Ectodermal cell (in vitro differentiated cells): ENCODE measurements at regions not wholly inside any gene's neighbourhood (a gene's known extent, or its start where the extent isn't known, plus 50 kb on each side); places are given as distances from the start of the nearest gene placed in this dataset.

Source experiments
- H3K27ac ChIP-seq: 2 replicates; pipeline ENCODE4 v1.7.0; 2013; ENCODE audit warnings: mild to moderate bottlenecking, low read depth, low read length; ENCODE audit not compliant: insufficient read depth, poor library complexity, severe bottlenecking
- H3K27me3 ChIP-seq: 2 replicates; pipeline ENCODE4 v1.7.0; 2013; ENCODE audit warnings: mild to moderate bottlenecking, low read length; ENCODE audit not compliant: insufficient read depth, control insufficient read depth, poor library complexity, severe bottlenecking
- H3K36me3 ChIP-seq: one replicate; pipeline ENCODE4 v1.7.0; 2013; ENCODE audit warnings: low read length; ENCODE audit not compliant: control insufficient read depth, insufficient read depth
- H3K4me1 ChIP-seq: one replicate; pipeline ENCODE4 v1.7.0; 2013; ENCODE audit warnings: low read length; ENCODE audit not compliant: control insufficient read depth, insufficient read depth
- H3K4me3 ChIP-seq: 2 replicates; pipeline ENCODE4 v1.7.0; 2013; ENCODE audit warnings: low read depth, low read length, control low read depth; ENCODE audit not compliant: insufficient read depth
- H3K9me3 ChIP-seq: 2 replicates; pipeline ENCODE4 v1.7.0; 2013; ENCODE audit warnings: mild to moderate bottlenecking, low read length, moderate library complexity; ENCODE audit not compliant: control insufficient read depth
- WGBS, 2 experiments: methylation state at CpG; one replicate each; pipeline ENCODE4 v1.1.7; 2013; ENCODE audit warnings: missing lambda C conversion rate in 2 of 2; 5-methylcytosine and 5-hydroxymethylcytosine counted together

DNA sequence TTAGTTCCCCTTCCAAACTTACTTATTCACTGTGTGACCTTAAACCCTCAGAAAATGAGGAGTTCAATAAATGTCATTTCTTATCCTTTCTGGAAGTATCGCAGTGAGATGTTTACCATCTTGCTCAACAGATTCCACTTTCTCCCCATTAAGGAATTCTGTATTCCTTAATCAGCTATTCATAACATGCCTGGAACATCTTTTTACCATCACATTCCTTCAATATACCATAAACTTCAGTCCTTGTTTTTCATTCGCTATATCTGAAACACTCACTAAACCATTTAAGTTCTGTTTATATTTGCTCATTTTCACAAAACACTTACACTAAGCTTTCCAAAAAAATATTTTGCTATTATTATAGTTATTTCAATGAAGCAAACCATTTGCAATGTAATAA, 1158.6 kb downstream of the CDH12 start:
- H3K4me3 ChIP-seq, result no peak overlapping the region
- 93 to 99% methylated on average over 2 of the region's 2 CpGs for WGBS, 2 experiments

DNA sequence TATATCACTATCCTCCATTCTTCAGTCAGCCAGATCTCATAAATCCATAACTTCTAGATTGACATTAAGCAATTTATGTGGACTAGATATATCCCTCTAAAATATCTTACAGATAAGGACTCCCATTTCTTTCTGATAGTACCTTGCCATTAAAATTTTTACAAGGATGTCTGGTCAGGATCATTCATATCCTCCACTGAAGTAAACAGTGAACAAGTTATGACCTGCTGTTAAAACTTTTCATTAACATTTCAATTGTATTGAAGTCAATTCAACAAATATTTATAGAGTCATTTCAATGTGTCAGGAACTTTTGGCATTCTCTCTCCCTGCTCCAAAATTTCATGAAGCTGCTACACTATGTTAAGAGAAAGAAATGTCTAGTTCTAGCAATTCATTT, 1159.6 kb downstream of the CDH12 start:
- Histone ChIP-seq H3K9me3 (no peaks in the 10 kb centered on the region), H3K27me3 (no peaks in the 10 kb centered on the region), H3K4me3 (no peak overlapping the region), H3K36me3 (no peaks in the 10 kb centered on the region), H3K4me1 (no peaks in the 10 kb centered on the region), H3K27ac (no peak overlapping the region)

More for the DNA sequence above, 1158.6 kb downstream of the CDH12 start:
- Histone ChIP-seq H3K27me3 (no peaks in the 10 kb centered on the region), H3K36me3 (no peaks in the 10 kb centered on the region), H3K9me3 (no peaks in the 10 kb centered on the region), H3K4me1 (no peaks in the 10 kb centered on the region), H3K27ac (no peak overlapping the region)

DNA sequence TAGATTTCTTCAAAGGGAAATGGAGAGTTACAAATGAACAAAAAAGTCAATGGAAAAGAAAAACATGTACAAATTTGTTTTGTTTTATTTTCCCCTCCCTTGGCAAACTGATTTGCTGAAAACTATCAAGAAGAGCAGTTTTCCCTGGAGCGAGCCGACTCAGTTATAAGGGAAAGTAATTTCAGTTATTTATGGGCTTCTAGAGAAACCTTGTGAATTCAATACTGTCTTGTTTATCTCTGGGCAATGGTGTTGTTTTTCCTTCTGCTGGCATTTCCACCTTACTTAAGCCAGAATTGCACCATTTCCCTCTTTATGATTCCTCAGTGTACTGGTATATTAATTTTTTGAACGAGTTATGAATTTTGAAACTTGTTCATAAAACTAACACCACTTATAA, 1163.6 kb downstream of the CDH12 start:
- no peak overlapping the region for H3K27ac ChIP-seq
- 86 to 89% methylated on average over 2 to 3 of the region's 3 CpGs for WGBS, 2 experiments
- H3K4me1 ChIP-seq, result no peaks in the 10 kb centered on the region

DNA sequence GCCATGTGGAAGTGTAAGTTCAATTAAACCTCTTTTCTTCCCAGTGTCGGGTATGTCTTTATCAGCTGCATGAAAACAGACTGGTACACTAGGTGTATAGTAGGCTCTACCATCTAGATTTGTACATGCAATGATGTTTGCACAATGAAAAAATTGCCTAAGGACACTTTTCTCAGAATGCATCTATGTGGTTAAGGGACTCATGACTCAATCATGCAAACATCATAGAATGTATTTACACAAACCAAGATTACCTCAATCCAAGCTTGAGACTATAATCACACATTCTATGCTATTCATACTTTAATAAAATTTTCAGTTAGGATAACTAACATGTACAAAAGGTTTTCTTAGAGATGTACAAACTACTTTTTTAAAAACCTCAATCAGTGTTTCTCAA, 1164.5 kb downstream of the CDH12 start:
- Histone ChIP-seq H3K27me3 (no peaks in the 10 kb centered on the region), H3K36me3 (no peaks in the 10 kb centered on the region), H3K4me3 (no peak overlapping the region), H3K9me3 (no peaks in the 10 kb centered on the region), H3K4me1 (no peaks in the 10 kb centered on the region), H3K27ac (no peak overlapping the region)
- WGBS, 2 experiments, result 94% methylated on average over 1 of the region's 1 CpG; no CpG with 5 or more reads in 1 of the 2 experiments

More for the DNA sequence above, 1163.6 kb downstream of the CDH12 start:
- Histone ChIP-seq H3K4me3 (no peak overlapping the region), H3K27me3 (no peaks in the 10 kb centered on the region), H3K36me3 (no peaks in the 10 kb centered on the region), H3K9me3 (no peaks in the 10 kb centered on the region)

DNA sequence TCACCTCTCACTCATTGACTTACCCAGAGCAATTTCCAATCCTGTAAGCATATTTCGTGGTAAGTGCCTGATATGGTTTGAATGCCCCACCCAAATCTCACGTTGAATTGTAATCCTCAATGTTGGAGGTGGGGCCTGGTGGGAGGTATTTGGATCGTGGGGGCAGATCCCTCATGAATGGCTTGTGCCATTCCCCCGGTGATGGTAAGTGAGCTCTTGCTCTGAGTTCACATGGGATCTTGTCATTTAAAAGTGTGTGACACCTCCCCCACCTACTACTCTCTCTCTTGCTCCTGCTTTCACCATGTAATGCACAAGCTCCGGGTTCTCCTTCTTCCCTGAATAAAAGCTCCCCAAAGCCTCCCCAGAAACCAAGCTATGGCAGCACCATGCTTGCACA, 1165.5 kb downstream of the CDH12 start:
- H3K4me1 ChIP-seq, result no peaks in the 10 kb centered on the region
- WGBS, 2 experiments, result 87 to 92% methylated on average over 5 of the region's 5 CpGs
- H3K27ac ChIP-seq, result no peak overlapping the region
- H3K27me3 ChIP-seq, result no peaks in the 10 kb centered on the region
- no peaks in the 10 kb centered on the region for H3K36me3 ChIP-seq
- H3K4me3 ChIP-seq, result no peak overlapping the region
- no peaks in the 10 kb centered on the region for H3K9me3 ChIP-seq

DNA sequence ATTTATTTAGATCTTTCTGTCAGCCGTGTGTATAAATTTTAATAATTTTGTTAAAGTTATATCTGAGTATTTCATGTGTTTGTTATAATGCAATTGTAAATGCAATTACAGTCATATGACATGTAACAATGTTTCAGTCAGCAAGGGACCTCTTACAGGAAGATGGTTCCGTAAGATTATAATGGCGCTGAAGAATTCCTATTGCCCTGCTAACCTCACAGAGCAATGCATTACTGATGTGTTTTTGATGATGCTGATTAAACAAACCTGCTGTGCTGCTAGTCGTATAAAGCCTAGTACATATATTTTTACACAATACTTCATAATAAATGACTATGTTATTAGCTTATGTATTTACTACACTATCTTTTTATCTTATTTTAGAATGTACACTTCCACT, 1166.4 kb downstream of the CDH12 start:
- Histone ChIP-seq H3K4me1 (no peaks in the 10 kb centered on the region), H3K27ac (no peak overlapping the region), H3K36me3 (no peaks in the 10 kb centered on the region), H3K9me3 (no peaks in the 10 kb centered on the region), H3K27me3 (no peaks in the 10 kb centered on the region), H3K4me3 (no peak overlapping the region)
- WGBS, 2 experiments, result 100% methylated on average over 2 of the region's 4 CpGs

DNA sequence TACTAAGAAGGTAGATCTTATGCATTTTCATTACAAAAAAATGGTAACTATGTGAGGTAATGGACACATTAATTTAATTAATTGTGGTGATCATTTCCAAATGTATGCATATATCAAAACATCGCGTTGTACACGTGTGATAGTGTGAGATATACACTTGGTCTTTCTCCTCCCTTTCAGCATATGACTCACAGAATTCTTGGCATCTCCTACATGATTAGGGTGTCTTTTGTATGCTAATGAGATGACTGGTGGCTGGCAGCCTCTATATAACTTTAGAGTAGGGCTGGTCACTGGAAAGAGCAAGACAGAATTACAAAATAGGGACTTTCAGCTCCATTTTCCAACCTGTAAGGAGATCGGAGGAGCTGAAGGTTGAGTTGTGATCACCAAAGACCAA, 1167.6 kb downstream of the CDH12 start:
- no peak overlapping the region for H3K4me3 ChIP-seq
- no peaks in the 10 kb centered on the region for H3K4me1 ChIP-seq
- WGBS, 2 experiments, result 94% methylated on average over 3 of the region's 4 CpGs; no CpG with 5 or more reads in 1 of the 2 experiments
- H3K36me3 ChIP-seq, result no peaks in the 10 kb centered on the region
- H3K9me3 ChIP-seq, result no peaks in the 10 kb centered on the region
- no peak overlapping the region for H3K27ac ChIP-seq
- no peaks in the 10 kb centered on the region for H3K27me3 ChIP-seq

DNA sequence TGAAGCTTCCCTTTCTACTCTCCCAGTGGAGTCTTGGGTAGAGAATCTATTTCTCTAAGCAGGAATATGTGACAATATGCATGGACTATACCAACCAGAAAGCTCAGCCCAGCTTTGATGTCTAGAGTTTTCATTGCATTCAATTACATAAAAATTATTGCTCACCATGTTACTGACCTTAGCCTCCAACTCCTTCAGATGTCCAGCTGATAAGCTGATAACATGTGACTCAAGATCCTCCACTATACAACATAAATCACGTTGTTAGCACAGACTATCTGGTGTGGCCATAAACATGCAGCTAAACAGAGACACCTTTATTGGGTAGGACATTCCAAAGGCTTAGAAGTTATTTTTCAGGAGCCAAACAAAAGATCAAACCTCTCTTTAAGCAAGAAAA, 1168.2 kb downstream of the CDH12 start:
- no peaks in the 10 kb centered on the region for H3K4me1 ChIP-seq
- WGBS, 2 experiments, result 92 to 96% methylated on average over 1 of the region's 1 CpG
- H3K27me3 ChIP-seq, result no peaks in the 10 kb centered on the region
- H3K4me3 ChIP-seq, result no peak overlapping the region
- H3K36me3 ChIP-seq, result no peaks in the 10 kb centered on the region
- no peak overlapping the region for H3K27ac ChIP-seq
- H3K9me3 ChIP-seq, result no peaks in the 10 kb centered on the region

DNA sequence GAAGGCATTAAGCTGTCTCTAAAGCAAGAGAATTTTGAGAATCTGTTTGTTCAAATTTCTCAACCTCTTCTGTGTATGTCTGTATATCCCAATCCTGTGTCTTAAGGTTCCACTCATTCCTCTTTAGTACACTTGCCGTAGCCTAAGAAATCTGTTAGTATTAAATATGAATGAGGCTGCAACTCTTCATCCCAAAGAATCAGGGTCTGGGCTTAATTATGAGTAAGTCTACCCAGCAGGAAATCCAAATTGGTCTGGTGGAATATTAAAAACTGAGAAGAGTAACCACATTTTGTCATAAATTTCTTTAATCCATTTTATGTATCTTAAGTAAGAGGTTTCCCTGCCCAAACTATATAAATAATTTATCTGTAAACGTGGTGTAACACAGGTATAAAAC, 1171.2 kb downstream of the CDH12 start:
- H3K27me3 ChIP-seq, result no peaks in the 10 kb centered on the region
- no peaks in the 10 kb centered on the region for H3K4me1 ChIP-seq
- H3K9me3 ChIP-seq, result no peaks in the 10 kb centered on the region
- no peak overlapping the region for H3K4me3 ChIP-seq
- whole genome bisulfite sequencing, 2 experiments, result 100% methylated on average over 1 of the region's 2 CpGs; no CpG with 5 or more reads in 1 of the 2 experiments
- no peaks in the 10 kb centered on the region for H3K36me3 ChIP-seq
- H3K27ac ChIP-seq, result no peak overlapping the region

DNA sequence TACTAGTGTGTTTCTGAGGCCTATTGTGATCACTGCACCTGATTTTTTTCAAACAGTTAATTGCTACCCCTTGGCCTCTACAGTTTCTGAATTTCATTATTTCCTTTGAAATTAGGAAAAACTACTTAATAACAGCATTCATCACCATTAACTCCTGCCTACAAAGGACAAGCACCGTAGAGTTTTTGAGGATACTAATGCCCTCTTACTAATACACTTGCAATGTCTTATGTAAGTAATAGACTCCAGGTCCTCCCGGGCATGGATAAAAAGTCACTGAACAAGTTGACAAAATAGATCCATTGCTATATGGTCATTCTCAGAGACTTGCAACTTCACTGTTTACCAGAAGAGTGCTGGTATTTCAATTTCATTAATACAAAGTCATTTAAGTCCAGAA, 1172.5 kb downstream of the CDH12 start:
- no peak overlapping the region for H3K4me3 ChIP-seq
- H3K27me3 ChIP-seq, result no peaks in the 10 kb centered on the region
- no peaks in the 10 kb centered on the region for H3K36me3 ChIP-seq
- H3K9me3 ChIP-seq, result no peaks in the 10 kb centered on the region
- no peak overlapping the region for H3K27ac ChIP-seq
- 95% methylated on average over 2 of the region's 2 CpGs for WGBS, 2 experiments
- H3K4me1 ChIP-seq, result no peaks in the 10 kb centered on the region

DNA sequence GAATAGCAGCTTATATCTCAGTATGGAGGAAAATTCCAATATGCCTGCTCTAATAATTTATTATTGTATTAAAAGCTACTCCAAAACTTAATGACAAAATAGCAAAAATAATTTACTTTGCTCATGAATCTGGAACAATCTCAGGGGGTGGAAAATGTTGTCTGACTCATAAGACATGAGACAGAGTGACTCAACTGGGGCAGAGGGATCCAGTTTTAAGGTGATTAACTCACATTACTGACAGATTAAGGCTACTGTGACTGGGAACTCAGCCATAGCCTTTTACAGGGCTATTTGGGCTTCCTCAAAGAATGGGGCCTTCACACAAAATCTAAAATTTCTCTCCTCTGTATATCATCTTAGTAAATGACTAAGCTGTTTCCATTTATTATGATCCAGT, 1172.9 kb downstream of the CDH12 start:
- no peaks in the 10 kb centered on the region for H3K9me3 ChIP-seq
- H3K4me3 ChIP-seq, result no peak overlapping the region
- H3K36me3 ChIP-seq, result no peaks in the 10 kb centered on the region
- H3K27me3 ChIP-seq, result no peaks in the 10 kb centered on the region
- H3K27ac ChIP-seq, result no peak overlapping the region
- H3K4me1 ChIP-seq, result no peaks in the 10 kb centered on the region
